KMS-11 (cell line): ENCODE measurements at regions not wholly inside any gene's neighbourhood (a gene's known extent, or its start where the extent isn't known, plus 50 kb on each side); places are given as distances from the start of the nearest gene placed in this dataset.

Experiments used
- H2AFZ ChIP-seq: fragments of 200-600 bp; sonication (generic); 2 replicates; pipeline ENCODE4 v1.6.1; 2016; ENCODE audit warnings: antibody characterized with exemption, mixed run types, low read depth
- H3K27ac ChIP-seq: fragments of 200-600 bp; sonication (generic); 2 replicates; pipeline ENCODE4 v1.6.1; 2016; ENCODE audit warnings: mild to moderate bottlenecking, mixed run types
- H3K27me3 ChIP-seq: fragments of 200-600 bp; sonication (generic); 2 replicates; pipeline ENCODE4 v1.6.1; 2017; ENCODE audit warnings: mild to moderate bottlenecking, low read depth, mixed run types, moderate library complexity; ENCODE audit not compliant: insufficient read depth
- H3K36me3 ChIP-seq: fragments of 200-600 bp; sonication (generic); 2 replicates; pipeline ENCODE4 v1.6.1; 2017; ENCODE audit warnings: mild to moderate bottlenecking, mixed run types; ENCODE audit not compliant: insufficient read depth
- H3K4me1 ChIP-seq: fragments of 200-600 bp; sonication (generic); 2 replicates; pipeline ENCODE4 v1.6.1; 2016; ENCODE audit warnings: mild to moderate bottlenecking, low read depth, mixed run types; ENCODE audit not compliant: poor library complexity, severe bottlenecking
- H3K4me2 ChIP-seq: fragments of 200-600 bp; sonication (generic); 2 replicates; pipeline ENCODE4 v1.7.0; 2016; ENCODE audit warnings: mild to moderate bottlenecking, mixed run types
- H3K4me3 ChIP-seq: fragments of 200-600 bp; sonication (generic); IDR thresholded peaks from 2 replicates; pipeline ENCODE4 v1.6.1; 2017; ENCODE audit warnings: low read depth, low read length, mixed read lengths; ENCODE audit not compliant: insufficient read depth
- H3K79me2 ChIP-seq: fragments of 200-600 bp; sonication (generic); 2 replicates; pipeline ENCODE4 v1.6.1; 2016; ENCODE audit warnings: low read depth, mixed run types; ENCODE audit not compliant: insufficient read depth
- H3K9ac ChIP-seq: fragments of 200-600 bp; sonication (generic); 2 replicates; pipeline ENCODE4 v1.6.1; 2016; ENCODE audit warnings: mild to moderate bottlenecking, mixed run types
- H4K20me1 ChIP-seq: fragments of 200-600 bp; sonication (generic); 2 replicates; pipeline ENCODE4 v1.6.1; 2016; ENCODE audit warnings: mild to moderate bottlenecking, mixed run types; ENCODE audit not compliant: insufficient read depth
- CTCF ChIP-seq: fragments of 200-600 bp; sonication (generic); conservative IDR thresholded peaks from 2 replicates; pipeline ENCODE4 v1.6.1; 2017; ENCODE audit warnings: low read depth, mild to moderate bottlenecking, antibody characterized with exemption, low read length, moderate library complexity, mixed read lengths

GRCh38 chr20:37611346-37611745, 82.5 kb upstream of the CTNNBL1 start:
- no peak overlapping the region for H3K27ac ChIP-seq
- H3K36me3 ChIP-seq = no peaks in the 10 kb centered on the region
- no peaks in the 10 kb centered on the region for H4K20me1 ChIP-seq
- H3K27me3 ChIP-seq = no peaks in the 10 kb centered on the region
- no peaks in the 10 kb centered on the region for H3K79me2 ChIP-seq
- no peak for TF ChIP-seq CTCF
- H3K4me1 ChIP-seq = no peaks in the 10 kb centered on the region
- H2AFZ ChIP-seq = no peak overlapping the region
- no peak overlapping the region for H3K4me2 ChIP-seq
- H3K4me3 ChIP-seq = no peak overlapping the region
- no peak overlapping the region for H3K9ac ChIP-seq

GRCh38 chr20:37610203-37610798, 82.6 kb upstream of the BLCAP start:
- Histone ChIP-seq H4K20me1 (no peaks in the 10 kb centered on the region), H3K79me2 (no peaks in the 10 kb centered on the region), H3K4me1 (no peaks in the 10 kb centered on the region), H3K27ac (no peak overlapping the region), H3K36me3 (no peaks in the 10 kb centered on the region), H3K27me3 (no peaks in the 10 kb centered on the region), H2AFZ (no peak overlapping the region), H3K9ac (no peak overlapping the region), H3K4me3 (no peak overlapping the region), H3K4me2 (no peak overlapping the region)
- no peak for TF ChIP-seq CTCF

DNA sequence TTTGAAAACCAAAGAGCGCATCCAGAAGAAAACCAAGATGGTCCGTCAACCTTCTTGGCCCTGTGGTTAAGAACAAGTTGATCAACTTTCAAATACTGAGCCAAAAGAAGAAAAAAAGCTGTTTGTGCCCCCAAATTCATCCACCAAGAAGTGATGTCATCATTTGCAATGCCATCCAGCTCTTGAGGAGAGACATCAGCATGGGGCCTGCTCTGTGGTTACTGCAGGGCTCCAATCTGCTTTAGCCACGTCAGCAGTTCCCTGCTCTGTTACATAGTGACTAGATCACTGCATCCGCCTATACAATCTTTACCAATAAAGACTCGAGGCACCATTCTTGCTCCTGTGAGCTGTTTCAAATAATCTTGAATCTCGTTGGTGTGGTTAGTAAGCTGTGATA, 75.0 kb upstream of the BLCAP start:
- no peak overlapping the region for H3K27ac ChIP-seq
- H4K20me1 ChIP-seq = no peaks in the 10 kb centered on the region
- TF ChIP-seq CTCF = no peak
- H3K27me3 ChIP-seq = no peaks in the 10 kb centered on the region
- no peak overlapping the region for H2AFZ ChIP-seq
- no peaks in the 10 kb centered on the region for H3K4me1 ChIP-seq
- no peak overlapping the region for H3K9ac ChIP-seq
- H3K4me2 ChIP-seq = no peak overlapping the region
- H3K36me3 ChIP-seq = no peaks in the 10 kb centered on the region
- H3K79me2 ChIP-seq = no peaks in the 10 kb centered on the region
- no peak overlapping the region for H3K4me3 ChIP-seq

- H3K79me2 ChIP-seq = no peaks in the 10 kb centered on the region
- no peak overlapping the region for H3K27ac ChIP-seq
- H3K4me2 ChIP-seq = no peak overlapping the region
- no peaks in the 10 kb centered on the region for H3K4me1 ChIP-seq
- no peak overlapping the region for H3K9ac ChIP-seq
- no peaks in the 10 kb centered on the region for H3K36me3 ChIP-seq
- H3K27me3 ChIP-seq = no peaks in the 10 kb centered on the region
- H3K4me3 ChIP-seq = no peak overlapping the region
- no peaks in the 10 kb centered on the region for H4K20me1 ChIP-seq
- no peak overlapping the region for H2AFZ ChIP-seq
- no peak for TF ChIP-seq CTCF
These were observed 72.8 kb upstream of the BLCAP start for GRCh38 chr20:37600486-37600885.
